HG03565 (cell line): ENCODE measurements at regions not wholly inside any gene's neighbourhood (a gene's known extent, or its start where the extent isn't known, plus 50 kb on each side); places are given as distances from the start of the nearest gene placed in this dataset.
"Not testable (repeated sequence)": the region's sequence is repeated elsewhere in the genome, so short reads cannot be mapped to it uniquely, and the experiment has no call there.

Experiments used
- ATAC-seq: cut with Tn5 transposase; IDR thresholded peaks from one replicate; pipeline ENCODE4 v1.9.1; 2021; ENCODE audit warnings: mild to moderate bottlenecking, moderate library complexity; ENCODE audit not compliant: unreplicated experiment

DNA sequence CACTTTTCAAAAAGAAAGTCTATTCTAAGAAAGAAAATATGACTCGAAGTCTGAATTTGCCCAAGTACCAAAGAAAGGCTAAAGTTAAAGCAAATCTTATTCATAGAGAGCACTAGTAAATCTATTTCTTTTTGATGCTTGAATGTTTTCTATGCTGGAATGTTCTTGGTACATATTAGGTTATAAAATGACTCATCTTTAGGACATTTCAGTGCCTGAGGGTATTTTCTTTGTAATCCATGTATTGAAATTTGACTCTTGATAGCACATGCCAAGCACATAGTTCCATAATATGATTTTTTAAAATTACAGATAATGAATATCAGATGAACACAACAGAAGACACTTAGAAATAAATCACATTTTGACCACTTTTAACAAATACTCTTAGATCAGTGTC, 232.8 kb downstream of the TRIML1 start:
- ATAC-seq: no peak

DNA sequence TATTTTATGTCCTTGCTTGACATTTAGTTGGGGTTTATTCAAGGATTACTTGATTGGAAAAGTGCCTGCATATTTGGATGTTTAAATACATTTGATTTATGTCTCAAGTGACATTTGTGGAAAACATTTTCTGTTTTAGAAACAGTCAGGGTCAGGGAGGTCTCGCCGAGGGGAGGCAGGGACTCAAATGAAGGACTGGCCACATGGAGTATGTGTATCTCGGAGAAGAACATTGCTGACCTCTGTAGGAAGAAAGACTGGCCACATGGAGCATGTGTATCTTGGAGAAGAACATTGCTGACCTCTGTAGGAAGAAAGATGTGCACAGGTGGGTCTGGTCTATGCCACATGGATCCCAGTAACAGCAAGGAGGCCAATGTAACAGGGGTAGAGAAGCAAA, 233.6 kb downstream of the TRIML1 start:
- no peak for ATAC-seq

DNA sequence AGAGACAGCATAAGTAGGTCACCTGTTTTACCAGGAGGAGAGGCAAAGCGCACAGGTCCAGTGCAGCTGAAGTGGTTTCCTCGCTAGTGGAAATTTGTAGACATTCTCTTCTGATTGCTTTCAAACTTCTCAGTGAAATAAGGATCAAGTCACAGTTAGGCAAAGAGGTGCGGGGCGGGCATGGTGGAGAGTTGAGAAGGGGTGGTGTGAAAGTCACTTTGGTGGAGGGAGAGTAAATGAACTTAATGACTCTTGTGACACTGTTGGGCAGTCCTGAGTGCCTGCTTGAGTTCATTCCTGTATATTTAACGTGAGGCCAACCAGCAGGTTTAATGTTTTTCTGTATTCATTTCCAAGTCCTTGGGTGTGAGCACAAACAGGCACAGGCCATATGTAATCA, 235.6 kb downstream of the TRIML1 start:
- ATAC-seq: no peak

DNA sequence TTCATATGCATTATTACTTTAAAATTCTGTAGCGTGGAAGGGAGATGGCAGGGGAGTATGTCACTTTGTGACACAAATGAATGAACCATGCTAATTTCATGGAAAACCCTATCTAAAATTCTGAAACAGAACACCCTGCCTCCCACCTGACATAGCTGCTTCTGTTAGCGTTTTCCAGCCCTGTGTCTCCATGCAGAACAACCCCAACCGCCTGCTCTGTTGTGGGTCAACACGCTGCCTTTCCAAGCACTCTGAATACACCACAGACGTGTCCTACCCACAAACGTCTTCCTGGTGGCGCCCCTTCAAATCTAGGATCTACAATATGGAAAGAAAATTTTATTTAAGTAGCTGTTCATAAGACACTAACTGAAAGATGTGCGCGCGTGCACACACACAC, 238.6 kb downstream of the TRIML1 start:
- ATAC-seq: no peak

DNA sequence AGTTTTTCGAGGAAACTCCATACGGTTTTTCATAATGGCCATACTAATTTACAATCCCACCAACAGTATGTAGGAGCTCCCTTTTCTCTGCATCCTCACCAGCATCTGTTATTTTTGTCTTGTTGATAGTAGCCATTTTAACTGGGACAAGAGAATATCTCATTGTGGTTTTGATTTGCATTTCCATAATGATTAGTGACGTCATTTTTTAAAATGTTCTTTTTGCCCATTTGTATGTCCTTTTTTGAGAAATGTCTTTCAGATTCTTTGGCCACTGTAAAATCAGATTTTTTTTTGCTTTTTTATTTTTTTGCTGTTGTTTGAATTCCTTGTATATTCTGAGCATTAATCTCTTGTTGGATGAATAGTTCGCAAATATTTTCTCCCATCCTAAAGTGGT, 243.9 kb downstream of the TRIML1 start:
- ATAC-seq: no peak

DNA sequence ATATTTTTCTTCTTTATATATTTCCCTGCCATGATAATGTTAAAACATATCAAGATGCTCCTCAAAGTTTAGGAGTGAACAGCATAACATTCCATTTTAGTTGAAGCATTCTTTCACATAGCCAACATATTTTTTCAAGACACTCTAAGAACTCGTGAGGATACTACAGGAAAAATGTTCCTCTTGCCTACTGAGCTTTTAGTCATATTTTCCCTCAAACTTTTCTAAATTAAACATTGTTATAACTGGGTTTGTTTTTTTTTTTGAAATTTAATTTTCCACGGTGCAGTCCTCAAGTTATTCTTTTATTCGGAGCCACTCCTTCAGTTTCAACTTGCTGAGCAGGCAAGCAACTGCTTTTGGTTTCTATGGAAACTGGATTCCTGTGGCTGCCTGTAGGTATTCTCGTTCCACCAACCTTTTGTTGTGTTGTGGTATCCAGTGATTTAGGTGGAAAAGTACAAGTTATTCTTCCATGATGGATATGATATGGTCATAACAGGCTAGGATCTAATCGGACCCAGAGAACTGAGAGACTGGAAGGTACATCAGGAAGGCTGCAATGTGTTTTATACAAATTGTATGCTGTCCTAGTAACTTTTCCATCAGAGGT, 248.0 kb downstream of the TRIML1 start:
- ATAC-seq: no peak

DNA sequence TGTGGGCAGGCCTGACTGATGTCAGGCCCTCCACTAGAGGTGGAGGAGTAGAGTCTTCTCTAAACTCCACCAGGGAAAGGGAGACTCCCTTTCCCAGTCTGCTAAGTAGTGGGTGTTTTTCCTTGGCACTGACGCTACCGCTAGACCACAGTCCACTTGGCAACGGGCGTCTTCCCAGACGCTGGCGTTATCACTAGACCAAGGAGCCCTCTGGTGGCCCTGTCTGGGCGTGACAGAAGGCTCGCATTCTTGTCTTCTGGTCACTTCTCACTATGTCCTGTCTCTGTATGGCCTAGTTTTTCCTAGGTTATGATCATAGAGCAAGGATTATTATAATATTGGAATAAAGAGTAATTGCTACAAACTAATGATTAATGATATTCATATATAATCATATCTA, 252.1 kb downstream of the TRIML1 start:
- ATAC-seq: not testable (repeated sequence)

DNA sequence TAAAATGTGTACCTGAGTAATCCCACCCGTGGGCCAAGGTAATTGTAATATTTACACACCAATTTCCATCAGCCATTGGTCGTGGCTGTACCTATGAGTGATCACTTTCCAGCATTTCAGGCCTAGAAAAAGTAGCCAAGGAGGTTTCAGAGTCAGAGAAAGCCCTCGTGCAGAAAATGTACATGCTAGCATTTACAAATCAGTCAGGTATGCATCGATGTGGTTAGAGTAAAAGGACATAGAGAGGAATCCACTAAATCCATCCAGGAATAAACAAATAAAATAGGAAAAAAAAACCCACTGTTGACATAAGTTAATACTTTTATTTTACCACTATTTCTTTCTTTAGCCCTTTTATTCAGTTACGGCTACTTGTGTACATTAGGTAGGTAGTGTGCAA, 256.8 kb downstream of the TRIML1 start:
- no peak for ATAC-seq

DNA sequence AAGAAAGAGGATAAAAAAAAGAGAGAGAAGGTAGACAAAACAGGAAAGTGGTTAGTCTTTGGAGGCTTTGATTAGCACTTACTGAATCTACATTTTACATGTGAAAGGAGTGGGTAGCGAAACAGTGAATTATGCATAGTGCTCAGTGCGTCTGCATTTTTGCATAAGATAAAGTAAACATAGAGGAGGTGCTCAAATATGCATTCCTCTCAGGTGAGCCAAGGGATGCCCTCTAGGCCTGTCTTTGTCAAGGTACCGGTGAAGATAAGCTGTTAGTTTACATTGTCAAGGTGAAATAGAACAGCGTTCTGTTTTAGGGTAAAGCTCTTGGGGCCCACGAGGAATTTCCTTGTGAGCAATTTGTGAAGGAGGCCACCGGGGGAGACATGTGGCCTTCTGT, 260.6 kb downstream of the TRIML1 start:
- no peak for ATAC-seq

DNA sequence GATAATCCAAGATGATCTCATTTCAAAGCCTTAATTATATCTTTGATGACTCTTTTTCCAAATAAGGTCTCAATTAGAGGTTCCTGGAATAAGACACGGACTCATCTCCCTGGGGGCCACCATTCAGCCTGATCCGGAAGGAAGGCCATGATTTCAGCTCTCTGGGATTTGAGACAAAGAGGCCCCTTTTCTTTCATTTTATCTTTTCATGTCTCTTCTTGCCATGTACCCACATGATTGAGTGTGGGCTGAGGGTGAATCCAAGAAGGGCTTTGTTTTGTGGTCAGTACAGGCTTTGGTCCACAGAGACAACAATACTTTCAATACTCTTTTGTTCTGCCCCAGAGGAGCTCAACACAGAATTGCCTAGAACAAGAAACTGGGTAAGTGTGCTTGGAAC, 261.2 kb downstream of the TRIML1 start:
- ATAC-seq: no peak

DNA sequence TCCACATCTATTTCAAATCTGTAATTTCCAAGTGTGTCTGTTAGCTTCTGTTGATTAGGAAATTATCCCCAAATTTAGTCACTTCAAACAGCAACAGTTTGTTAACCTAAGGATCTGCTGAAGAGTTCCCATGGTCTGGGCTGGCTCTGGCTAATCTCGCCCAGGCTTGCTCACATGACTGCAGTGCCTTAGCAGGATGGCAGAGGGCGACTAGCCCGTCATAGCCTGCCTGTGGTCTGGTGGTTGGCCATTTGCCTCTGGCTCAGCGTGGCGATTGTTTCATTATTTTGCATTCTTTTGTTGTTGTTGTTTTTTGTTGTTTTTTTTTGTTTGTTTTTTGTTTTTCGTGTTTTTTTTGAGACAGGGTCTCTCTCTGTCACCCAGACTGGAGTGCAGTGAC, 264.0 kb downstream of the TRIML1 start:
- ATAC-seq: no peak

DNA sequence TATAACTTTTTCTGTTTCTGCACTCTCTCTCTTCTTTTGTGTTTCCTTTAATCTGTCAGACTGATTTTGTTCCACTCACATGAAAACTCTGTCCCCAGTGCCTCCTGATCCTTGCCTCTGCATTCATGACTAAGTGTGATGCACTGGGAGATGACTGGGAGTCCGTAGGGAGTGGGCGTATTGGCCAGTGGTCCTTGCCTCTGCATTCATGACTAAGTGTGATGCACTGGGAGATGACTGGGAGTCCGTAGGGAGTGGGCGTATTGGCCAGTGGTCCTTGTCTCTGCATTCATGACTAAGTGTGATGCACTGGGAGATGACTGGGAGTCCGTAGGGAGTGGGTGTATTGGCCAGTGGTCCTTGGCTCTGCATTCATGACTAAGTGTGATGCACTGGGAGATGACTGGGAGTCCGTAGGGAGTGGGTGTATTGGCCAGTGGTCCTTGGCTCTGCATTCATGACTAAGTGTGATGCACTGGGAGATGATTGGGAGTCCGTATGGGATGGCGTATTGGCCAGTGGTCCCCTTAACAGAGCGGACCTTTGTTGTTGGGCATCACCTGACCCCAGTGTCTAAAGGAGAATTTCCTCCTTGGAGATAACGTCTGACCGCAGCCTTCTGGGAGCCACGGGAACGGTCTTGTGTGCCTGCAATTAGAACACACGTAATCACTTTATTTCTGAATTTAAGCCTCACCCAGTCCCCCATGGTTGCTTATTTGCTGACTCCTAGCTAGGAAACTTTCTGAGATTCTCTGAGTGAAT, 266.0 kb downstream of the TRIML1 start:
- ATAC-seq: not testable (repeated sequence)

DNA sequence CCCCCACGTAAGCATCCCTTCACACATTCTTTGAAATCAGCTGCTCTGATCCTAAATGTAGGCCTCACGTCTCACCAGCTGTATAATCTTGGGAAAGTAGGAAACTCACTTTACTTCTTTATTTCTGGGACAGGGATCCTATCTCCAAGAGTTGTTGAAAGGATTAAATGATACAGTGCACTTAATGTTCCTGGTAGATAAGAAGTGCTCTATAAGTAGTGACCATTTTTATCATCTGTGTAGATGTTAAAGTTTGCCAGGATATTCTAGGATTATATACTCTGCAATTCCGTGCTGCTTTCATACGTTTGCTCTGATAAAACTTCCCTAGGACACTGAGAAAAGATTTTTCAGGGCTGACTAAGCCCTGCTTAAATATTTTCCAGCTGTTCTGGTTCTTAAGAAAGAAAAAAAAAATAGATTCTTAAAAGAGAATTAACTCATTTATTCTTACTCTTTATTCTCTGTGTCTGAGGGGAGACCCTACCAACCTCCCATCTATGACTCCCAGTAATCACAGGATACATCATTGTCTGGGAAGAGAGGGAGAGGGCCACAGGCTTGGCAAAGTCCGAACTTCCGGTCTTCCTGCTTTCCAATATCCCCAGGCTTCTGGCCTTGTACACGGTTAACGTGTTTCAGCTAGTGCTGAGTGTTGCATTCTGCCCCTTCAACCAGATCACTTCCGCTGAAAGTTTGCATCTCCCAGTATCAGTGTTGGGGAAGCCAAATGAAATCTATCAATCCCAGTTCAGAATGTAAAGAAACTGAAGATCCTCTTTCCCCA, 269.2 kb downstream of the TRIML1 start:
- no peak for ATAC-seq

DNA sequence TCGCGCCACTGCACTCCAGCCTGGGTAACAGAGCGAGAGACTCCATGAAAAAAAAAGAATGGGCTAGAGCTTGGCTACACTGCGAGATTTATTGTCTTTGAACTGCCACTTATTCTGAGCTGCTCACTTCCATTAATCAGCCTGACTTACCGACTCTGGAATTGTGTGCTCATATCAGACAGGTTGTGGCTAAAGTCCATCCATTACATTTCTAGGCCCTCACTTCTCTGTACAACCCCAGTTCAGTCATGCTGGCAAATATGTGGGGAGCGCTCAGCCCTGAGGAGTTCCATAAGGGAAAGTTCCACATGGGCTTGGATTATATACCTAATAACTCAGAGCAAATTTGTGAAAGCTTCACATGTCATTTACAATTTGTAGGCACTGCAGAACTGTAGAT, 270.6 kb downstream of the TRIML1 start:
- ATAC-seq: no peak

DNA sequence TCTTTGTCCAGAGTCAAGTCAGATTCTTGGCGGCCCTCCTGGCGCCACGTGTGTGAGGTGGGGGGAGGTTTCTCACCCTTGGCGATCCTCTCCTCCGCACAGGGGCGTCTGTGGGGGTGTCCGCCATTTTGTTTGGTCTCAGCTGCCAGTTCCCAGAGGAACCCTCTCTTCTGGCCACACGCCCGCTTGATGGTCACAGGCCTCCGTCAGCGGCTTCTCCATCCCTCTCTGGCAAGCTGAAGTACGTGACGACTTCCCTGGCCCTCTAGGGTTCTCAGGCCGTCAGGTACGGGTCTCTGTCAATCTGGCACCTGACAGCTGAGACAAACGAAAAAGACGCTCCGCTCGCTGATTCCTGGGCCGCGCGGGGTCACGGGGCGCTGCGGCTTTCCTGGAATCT, 272.6 kb downstream of the TRIML1 start:
- no peak for ATAC-seq

DNA sequence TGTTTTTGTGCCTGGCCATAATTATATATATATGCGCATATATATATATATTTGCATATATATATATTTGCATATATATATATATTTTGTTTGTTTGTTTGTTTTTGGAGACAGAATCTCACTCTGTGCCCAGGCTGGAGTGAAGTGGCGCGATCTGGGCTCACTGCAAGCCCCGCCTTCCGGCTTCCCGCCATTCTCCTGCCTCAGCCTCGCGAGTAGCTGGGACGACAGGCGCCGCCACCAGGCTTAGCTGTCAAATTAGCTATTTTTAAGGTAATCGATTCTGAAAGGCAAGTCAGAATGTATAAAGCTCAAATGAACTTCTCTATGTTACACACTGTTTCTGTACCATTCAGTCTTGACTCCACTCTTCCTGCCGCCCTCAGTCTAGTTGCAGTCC, 273.3 kb downstream of the TRIML1 start:
- no peak for ATAC-seq

DNA sequence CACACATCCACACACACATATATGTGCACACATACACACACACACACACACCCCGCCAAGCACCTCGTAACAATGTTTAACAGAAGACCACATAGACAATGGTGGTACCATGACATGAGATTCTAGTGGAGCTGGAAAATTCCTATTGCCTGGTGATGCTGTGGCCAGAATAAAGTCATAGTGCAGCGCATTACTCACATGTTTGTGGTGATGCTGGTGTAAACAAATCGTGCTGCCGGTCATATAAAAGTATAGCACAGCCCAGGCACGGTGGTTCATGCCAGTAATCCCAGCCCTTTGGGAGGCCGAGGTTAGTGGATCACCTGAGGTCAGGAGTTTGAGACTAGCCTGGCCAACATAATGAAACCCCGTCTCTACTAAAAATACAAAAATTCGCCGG, 275.2 kb downstream of the TRIML1 start:
- ATAC-seq: no peak

DNA sequence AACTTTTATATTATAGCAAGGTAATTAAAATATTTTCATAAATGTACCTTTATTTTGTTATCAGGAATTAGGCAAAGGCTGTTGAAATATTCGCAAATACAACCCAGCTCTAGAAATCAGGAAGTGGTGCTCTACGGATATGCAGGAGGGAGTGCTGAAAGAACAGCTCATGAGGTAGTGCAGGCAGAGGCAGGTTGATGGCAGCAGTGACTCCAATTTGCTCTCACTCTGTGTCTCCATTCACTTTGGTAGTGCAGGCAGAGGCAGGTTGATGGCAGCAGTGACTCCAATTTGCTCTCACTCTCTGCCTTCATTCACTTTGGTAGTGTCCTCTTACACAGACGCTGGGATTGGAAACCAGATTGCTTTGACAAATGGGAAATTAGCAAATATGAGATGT, 277.9 kb downstream of the TRIML1 start:
- no peak for ATAC-seq

DNA sequence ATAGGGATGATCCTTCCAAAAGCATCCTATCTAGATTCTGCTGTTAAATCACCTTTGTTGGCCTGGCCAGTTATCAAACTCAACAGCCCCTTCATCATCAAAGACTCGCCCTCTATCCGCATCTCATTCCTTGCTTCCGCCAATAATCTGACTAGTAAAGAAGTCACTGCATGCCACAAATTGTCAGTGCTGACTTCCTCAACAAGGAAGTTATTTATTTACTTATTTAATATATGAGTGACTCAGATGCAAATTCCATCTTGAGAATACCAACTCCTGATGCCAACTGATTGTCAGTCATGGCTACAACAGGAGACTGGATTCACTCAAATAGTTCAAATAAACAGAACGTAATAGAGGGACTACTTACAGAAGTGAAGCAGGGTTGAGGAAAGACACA, 283.8 kb downstream of the TRIML1 start:
- no peak for ATAC-seq

DNA sequence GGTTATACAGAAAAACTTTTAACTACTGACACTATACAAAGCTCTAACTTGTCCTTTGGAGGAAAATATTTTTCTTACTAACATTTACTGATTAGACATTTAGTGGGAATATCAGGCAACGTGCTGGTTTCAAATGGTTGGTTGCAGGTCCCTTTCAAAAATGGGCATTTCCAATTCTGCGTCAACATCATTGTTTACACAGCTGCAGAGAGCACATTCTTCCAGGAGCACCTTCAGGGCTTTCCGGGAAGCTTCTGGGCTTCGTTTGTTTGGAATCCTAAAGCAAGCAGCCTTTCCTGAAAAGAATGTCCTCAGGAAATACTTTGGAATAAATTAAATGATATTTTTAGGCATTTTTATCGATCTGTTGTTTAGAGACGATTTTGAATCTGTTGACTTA, 289.7 kb downstream of the TRIML1 start:
- no peak for ATAC-seq

DNA sequence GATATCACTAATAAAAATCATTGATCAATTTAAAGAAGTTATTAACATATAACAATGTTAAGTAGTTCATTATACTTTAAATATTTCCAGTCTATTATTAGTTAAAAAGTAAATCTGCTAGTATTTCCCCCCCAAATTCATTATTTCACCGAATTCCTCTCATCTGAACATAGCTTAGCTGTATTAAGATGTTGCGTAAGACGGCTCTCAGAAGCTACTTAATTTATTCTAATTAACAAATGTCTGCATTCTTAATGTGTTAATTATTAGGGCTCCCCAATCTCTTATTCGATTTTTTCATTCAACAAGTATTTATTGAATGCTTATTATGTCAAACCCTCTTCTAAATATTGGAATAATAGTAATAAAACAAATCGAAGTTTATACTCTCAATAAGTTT, 290.7 kb downstream of the TRIML1 start:
- ATAC-seq: no peak

DNA sequence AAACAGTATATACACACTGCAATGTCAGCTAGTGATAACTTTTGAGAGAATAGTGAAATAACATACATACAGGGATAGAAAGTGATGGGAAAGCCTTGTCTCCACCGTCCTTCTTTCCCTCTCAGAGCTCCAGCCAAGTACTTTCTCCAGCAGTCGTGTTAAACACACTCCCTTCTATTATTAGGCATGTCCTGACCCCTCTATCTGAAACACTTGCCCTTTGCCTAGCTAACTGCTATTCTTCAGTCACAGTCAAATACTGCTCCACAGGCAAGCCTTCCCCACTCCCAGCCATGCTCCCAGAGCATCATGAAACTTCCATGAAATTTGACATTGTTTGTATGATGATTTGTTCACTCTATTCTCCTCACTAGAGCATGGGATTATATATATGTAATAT, 291.1 kb downstream of the TRIML1 start:
- no peak for ATAC-seq
